NCI-H2171 treated with DMSO at 0.1 percent for 48 hours (cell line): ENCODE measurements at regions not wholly inside any gene's neighbourhood (a gene's known extent, or its start where the extent isn't known, plus 50 kb on each side); places are given as distances from the start of the nearest gene placed in this dataset.
"Not testable (repeated sequence)": the region's sequence is repeated elsewhere in the genome, so short reads cannot be mapped to it uniquely, and the experiment has no call there.

Source experiments
- DNase-seq: peaks from one replicate; lab custom pipeline; 2025; lab: John Stamatoyannopoulos, UW

- DNase-seq, result not testable (repeated sequence)
Observed at GRCh38 chr22:16090991-16091390, 401.2 kb downstream of the POTEH start.

- not testable (repeated sequence) for DNase-seq
Observed at GRCh38 chr22:16105121-16105520, 415.3 kb downstream of the POTEH start.

GRCh38 chr22:16131456-16131855 is 441.6 kb downstream of the POTEH start:
- DNase-seq, result not testable (repeated sequence)

- no peak for DNase-seq
Observed at GRCh38 chr22:16131918-16132317, 442.1 kb downstream of the POTEH start.

- DNase-seq, result not testable (repeated sequence)
Observed at GRCh38 chr22:16132598-16132997, 442.8 kb downstream of the POTEH start.

GRCh38 chr22:16146101-16146500 is 446.5 kb downstream of the CCT8L2 start:
- DNase-seq, result not testable (repeated sequence)

GRCh38 chr22:16146916-16147315 is 445.7 kb downstream of the CCT8L2 start:
- peak; percentile 27 for DNase-seq

DNA sequence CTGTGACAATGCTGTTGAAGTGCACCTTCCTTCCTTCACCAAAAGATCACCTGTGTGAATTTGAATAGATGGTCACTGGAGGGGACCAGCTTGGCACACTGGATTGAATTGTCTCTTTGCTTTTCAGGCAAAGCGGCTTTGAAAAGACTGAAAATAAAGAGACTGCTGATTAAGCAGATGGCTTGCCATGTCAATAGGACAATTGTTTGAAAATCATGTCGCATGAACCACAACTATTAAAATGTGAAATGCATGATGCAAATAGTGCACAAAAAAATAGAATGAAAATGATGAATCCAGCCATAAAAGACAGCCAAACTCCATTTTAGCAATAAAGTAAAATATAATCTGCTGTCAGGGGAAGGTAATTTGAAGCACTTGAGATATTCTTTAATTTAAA is 415.3 kb downstream of the CCT8L2 start:
- not testable (repeated sequence) for DNase-seq

DNA sequence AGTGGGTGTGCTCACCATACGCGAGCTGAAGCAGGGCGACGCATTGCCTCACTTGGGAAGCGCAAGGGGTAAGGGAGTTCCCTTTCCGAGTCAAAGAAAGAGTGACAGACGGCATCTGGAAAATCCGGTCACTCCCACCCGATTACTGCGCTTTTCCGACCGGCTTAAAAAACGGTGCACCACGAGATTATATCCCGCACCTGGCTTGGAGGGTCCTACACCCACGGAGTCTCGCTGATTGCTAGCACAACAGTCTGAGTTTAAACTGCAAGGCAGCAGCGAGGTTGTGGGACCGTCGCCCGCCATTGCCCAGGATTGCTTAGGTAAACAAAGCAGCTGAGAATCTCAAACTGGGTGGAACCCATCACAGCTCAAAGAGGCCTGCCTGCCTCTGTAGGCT is 408.7 kb downstream of the CCT8L2 start:
- not testable (repeated sequence) for DNase-seq
